ENCODE measurements at regions not wholly inside any gene's neighbourhood (a gene's known extent, or its start where the extent isn't known, plus 50 kb on each side); places are given as distances from the start of the nearest gene placed in this dataset.

- TF ChIP-seq, protein P1, sequence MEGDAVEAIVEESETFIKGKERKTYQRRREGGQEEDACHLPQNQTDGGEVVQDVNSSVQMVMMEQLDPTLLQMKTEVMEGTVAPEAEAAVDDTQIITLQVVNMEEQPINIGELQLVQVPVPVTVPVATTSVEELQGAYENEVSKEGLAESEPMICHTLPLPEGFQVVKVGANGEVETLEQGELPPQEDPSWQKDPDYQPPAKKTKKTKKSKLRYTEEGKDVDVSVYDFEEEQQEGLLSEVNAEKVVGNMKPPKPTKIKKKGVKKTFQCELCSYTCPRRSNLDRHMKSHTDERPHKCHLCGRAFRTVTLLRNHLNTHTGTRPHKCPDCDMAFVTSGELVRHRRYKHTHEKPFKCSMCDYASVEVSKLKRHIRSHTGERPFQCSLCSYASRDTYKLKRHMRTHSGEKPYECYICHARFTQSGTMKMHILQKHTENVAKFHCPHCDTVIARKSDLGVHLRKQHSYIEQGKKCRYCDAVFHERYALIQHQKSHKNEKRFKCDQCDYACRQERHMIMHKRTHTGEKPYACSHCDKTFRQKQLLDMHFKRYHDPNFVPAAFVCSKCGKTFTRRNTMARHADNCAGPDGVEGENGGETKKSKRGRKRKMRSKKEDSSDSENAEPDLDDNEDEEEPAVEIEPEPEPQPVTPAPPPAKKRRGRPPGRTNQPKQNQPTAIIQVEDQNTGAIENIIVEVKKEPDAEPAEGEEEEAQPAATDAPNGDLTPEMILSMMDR (IDR thresholded peaks at IDR 0.05 in 8 of 11, conservative IDR thresholded peaks at IDR 0.05 in 3 of 11), result no peak
- TF ChIP-seq POLR2A (IDR thresholded peaks at IDR 0.05), result no peak
These were observed 87.3 kb upstream of the PCSK1 start for GRCh38 chr5:96520345-96520744.
